ENCODE measurements at regions not wholly inside any gene's neighbourhood (a gene's known extent, or its start where the extent isn't known, plus 50 kb on each side); places are given as distances from the start of the nearest gene placed in this dataset.

- peaks cover 16% of the 10 kb centered on the region for H3K4me1 ChIP-seq (ENCODE audit: control insufficient read depth, insufficient read depth, low read length)
- H3K4me1 Mint-ChIP-seq, result peaks cover 22 to 23% of the 10 kb centered on the region in 2 donors
- no peak overlapping the region for H3K4me3 Mint-ChIP-seq
- H3K36me3 Mint-ChIP-seq, result no peaks in the 10 kb centered on the region
- WGBS (ENCODE audit: insufficient coverage), result 95% methylated on average over 6 of the region's 8 CpGs
- H3K27me3 ChIP-seq (ENCODE audit: control insufficient read depth, insufficient read depth, low read length), result no peaks in the 10 kb centered on the region
- no peaks in the 10 kb centered on the region for H3K36me3 ChIP-seq (ENCODE audit: control insufficient read depth, insufficient read depth, low read length)
- H3K27ac Mint-ChIP-seq, result no peak overlapping the region
- H3K27me3 Mint-ChIP-seq (ENCODE audit: low read depth in 2 of 2), result no peaks in the 10 kb centered on the region
- H3K4me3 ChIP-seq (ENCODE audit: low read length), result no peak overlapping the region
- ATAC-seq (no peak), DNase-seq (no peak)
- H3K27ac ChIP-seq (ENCODE audit: low read length), result no peak overlapping the region
- no peak for TF ChIP-seq CTCF (IDR thresholded peaks at IDR 0.05)
- no peaks in the 10 kb centered on the region for H3K9me3 ChIP-seq (ENCODE audit: control insufficient read depth, insufficient read depth, low read length)
- intact Hi-C loops (cut with micrococcal nuclease), result loop anchor here (2.0 kb wide), 2 partner anchors 135 to 511 kb away; partner anchors contain the start of gene BCAR3
- no peaks in the 10 kb centered on the region for H3K9me3 Mint-ChIP-seq
Observed at GRCh38 chr1:93815366-93816110, 63.5 kb downstream of the DNTTIP2 start.

GRCh38 chr1:93814795-93815340, 64.1 kb downstream of the DNTTIP2 start:
- Mint-ChIP-seq H3K36me3 (no peaks in the 10 kb centered on the region), H3K27me3 (ENCODE audit: low read depth in 2 of 2) (no peaks in the 10 kb centered on the region), H3K27ac (no peak overlapping the region), H3K4me3 (no peak overlapping the region), H3K9me3 (no peaks in the 10 kb centered on the region), H3K4me1 (peaks cover 22 to 23% of the 10 kb centered on the region in 2 donors)
- H3K27me3 ChIP-seq (ENCODE audit: control insufficient read depth, insufficient read depth, low read length), result no peaks in the 10 kb centered on the region
- peaks cover 16% of the 10 kb centered on the region for H3K4me1 ChIP-seq (ENCODE audit: control insufficient read depth, insufficient read depth, low read length)
- ATAC-seq (no peak), DNase-seq (no peak)
- 73% methylated on average over 8 of the region's 8 CpGs for WGBS (ENCODE audit: insufficient coverage)
- no peaks in the 10 kb centered on the region for H3K36me3 ChIP-seq (ENCODE audit: control insufficient read depth, insufficient read depth, low read length)
- no peak for TF ChIP-seq CTCF (IDR thresholded peaks at IDR 0.05)
- no peak overlapping the region for H3K27ac ChIP-seq (ENCODE audit: low read length)
- no peak overlapping the region for H3K4me3 ChIP-seq (ENCODE audit: low read length)
- intact Hi-C loops (cut with micrococcal nuclease), result loop anchor here (1.0 to 5.0 kb wide), 5 partner anchors 29 to 510 kb away; partner anchors contain the start of gene BCAR3
- H3K9me3 ChIP-seq (ENCODE audit: control insufficient read depth, insufficient read depth, low read length), result no peaks in the 10 kb centered on the region

GRCh38 chr1:93814059-93814794, 64.8 kb downstream of the DNTTIP2 start:
- TF ChIP-seq CTCF (IDR thresholded peaks at IDR 0.05), result peak; percentile 93
- WGBS (ENCODE audit: insufficient coverage), result 84% methylated on average over 7 of the region's 7 CpGs
- ATAC-seq, result peak; percentile 60 to 69 (median 60)
- H3K4me3 Mint-ChIP-seq, result no peak overlapping the region
- H3K27me3 ChIP-seq (ENCODE audit: control insufficient read depth, insufficient read depth, low read length), result no peaks in the 10 kb centered on the region
- H3K27ac Mint-ChIP-seq, result no peak overlapping the region
- H3K36me3 ChIP-seq (ENCODE audit: control insufficient read depth, insufficient read depth, low read length), result no peaks in the 10 kb centered on the region
- no peaks in the 10 kb centered on the region for H3K9me3 ChIP-seq (ENCODE audit: control insufficient read depth, insufficient read depth, low read length)
- H3K27me3 Mint-ChIP-seq (ENCODE audit: low read depth in 2 of 2), result no peaks in the 10 kb centered on the region
- peaks cover 16% of the 10 kb centered on the region for H3K4me1 ChIP-seq (ENCODE audit: control insufficient read depth, insufficient read depth, low read length)
- H3K9me3 Mint-ChIP-seq, result no peaks in the 10 kb centered on the region
- DNase-seq, result peak; percentile 40 to 70
- H3K36me3 Mint-ChIP-seq, result no peaks in the 10 kb centered on the region
- H3K27ac ChIP-seq (ENCODE audit: low read length), result no peak overlapping the region
- H3K4me1 Mint-ChIP-seq, result peaks cover 22 to 23% of the 10 kb centered on the region in 2 donors
- intact Hi-C loops (cut with micrococcal nuclease), result loop anchor here (1.0 to 5.0 kb wide), 5 partner anchors 30 to 509 kb away; partner anchors contain the start of gene BCAR3
- no peak overlapping the region for H3K4me3 ChIP-seq (ENCODE audit: low read length)

Data from natural killer cell (primary cell).